K562 (cell line): ENCODE measurements at regions not wholly inside any gene's neighbourhood (a gene's known extent, or its start where the extent isn't known, plus 50 kb on each side); places are given as distances from the start of the nearest gene placed in this dataset.

Experiments
- ATAC-seq: fragments of 200-7000 bp; cut with Tn5 transposase; 3 replicates; pipeline ENCODE4 v1.9.1; 2020; ENCODE audit warnings: moderate library complexity
- BruUV-seq: library from RNA; stranded (reverse); fragments of 400-500 nt; replicated peaks from 2 replicates; lab custom pipeline; 2021; lab: Mats Ljungman, UMichigan
- CTCF ChIA-PET: fragments of 300-600 bp; formaldehyde crosslinking; extraction: SDS; loops from one replicate; lab custom pipeline; 2021; ENCODE audit warnings: low intra/inter-chr PET ratio; lab: Yijun Ruan, JAX
- POLR2A ChIA-PET: fragments of 300-600, 350-650 bp; sonication (Branson Sonifier 250); formaldehyde crosslinking; extraction: SDS; loops from one replicate; lab custom pipeline; 2021; ENCODE audit warnings: antibody characterized with exemption, inconsistent platforms; lab: Yijun Ruan, JAX
- DNase-seq, 4 experiments: peaks; one replicate each; pipeline versions ENCODE4 v3.0.0 to v3.0.0-alpha.2; 2011 to 2018; ENCODE audit warnings: low spot score in 3 of 4, mixed read lengths in 3 of 4; ENCODE audit errors: extremely low read depth in 1 of 4
- FAIRE-seq: peaks from 2 replicates; lab custom pipeline; 2011; peaks lifted over from hg19 to GRCh38; lab: Jason Lieb, UNC
- H2AFZ ChIP-seq: 2 replicates; pipeline ENCODE4 v1.6.0; 2011; ENCODE audit warnings: low read depth, low read length, control low read depth, inconsistent platforms
- H3K27ac ChIP-seq: fragments of 200-600 bp; 3 replicates; pipeline ENCODE4 v1.8.0; 2011; ENCODE audit warnings: low read depth, mild to moderate bottlenecking, control low read depth, inconsistent platforms, low read length, moderate library complexity, mixed read lengths; ENCODE audit errors: extremely low read depth
- H3K27me3 ChIP-seq, 2 experiments: fragments of 300-600 bp in 1 of 2; 2 replicates in 1 of 2; 3 replicates in 1 of 2; pipeline versions ENCODE4 v1.6.0 to v1.8.0; 2011; ENCODE audit warnings: inconsistent platforms in 2 of 2, low read length in 2 of 2, mild to moderate bottlenecking in 1 of 2, mixed read lengths in 1 of 2, moderate library complexity in 1 of 2; ENCODE audit not compliant: control insufficient read depth in 2 of 2, insufficient read depth in 2 of 2
- H3K36me3 ChIP-seq: fragments of 300-600 bp; 3 replicates; pipeline ENCODE4 v1.8.0; 2011; ENCODE audit warnings: mild to moderate bottlenecking, low read length, inconsistent platforms; ENCODE audit not compliant: control insufficient read depth, insufficient read depth
- H3K4me1 ChIP-seq, 2 experiments: fragments of 200-600 bp in 1 of 2; replicated peaks in 1 of 2; 2 replicates in 1 of 2; 3 replicates in 1 of 2; pipeline versions ENCODE4 v1.5.1 to v1.8.0; 2011; ENCODE audit warnings: inconsistent platforms in 2 of 2, low read length in 2 of 2, mild to moderate bottlenecking in 1 of 2, mixed read lengths in 1 of 2, moderate library complexity in 1 of 2; ENCODE audit not compliant: control insufficient read depth in 2 of 2, insufficient read depth in 2 of 2
- H3K4me2 ChIP-seq: 2 replicates; pipeline ENCODE4 v1.6.1; 2011; ENCODE audit warnings: low read length, control low read depth, inconsistent platforms, mixed read lengths; ENCODE audit not compliant: insufficient read depth
- H3K4me3 ChIP-seq: fragments of 200-600 bp; sonication (generic), shearing (Covaris generic); 2 replicates; pipeline ENCODE4 v1.5.1; 2016; ENCODE audit warnings: control low read depth, inconsistent platforms
- H3K79me2 ChIP-seq: fragments of 200-600 bp; 3 replicates; pipeline ENCODE4 v1.8.0; 2011; ENCODE audit warnings: low read length, inconsistent platforms; ENCODE audit not compliant: control insufficient read depth, insufficient read depth
- H3K9ac ChIP-seq, 2 experiments: 2 replicates each; pipeline versions ENCODE4 v1.6.0 to v1.6.1; 2011; ENCODE audit warnings: low read depth in 2 of 2, low read length in 2 of 2, control low read depth in 1 of 2, inconsistent platforms in 1 of 2, mild to moderate bottlenecking in 1 of 2, mixed read lengths in 1 of 2; ENCODE audit not compliant: insufficient read depth in 1 of 2
- H3K9me1 ChIP-seq: one replicate; pipeline ENCODE4 v1.6.0; 2011; ENCODE audit warnings: inconsistent platforms, mild to moderate bottlenecking, low read length, moderate library complexity; ENCODE audit not compliant: control insufficient read depth, insufficient read depth
- H3K9me3 ChIP-seq: replicated peaks from 2 replicates; pipeline ENCODE4 v1.5.1; 2011; ENCODE audit warnings: low read depth, low read length, inconsistent platforms; ENCODE audit not compliant: control insufficient read depth, insufficient read depth
- H4K20me1 ChIP-seq: replicated peaks from 2 replicates; pipeline ENCODE4 v1.6.1; 2011; ENCODE audit warnings: low read length, inconsistent platforms, mixed read lengths; ENCODE audit not compliant: control insufficient read depth, insufficient read depth
- CBFA2T2 ChIP-seq: fragments of 450-650 bp; conservative IDR thresholded peaks from 2 replicates; pipeline ENCODE4 v1.6.1; 2017; ENCODE audit warnings: mild to moderate bottlenecking
- U2AF2 ChIP-seq: fragments of 200-400 bp; formaldehyde crosslinking; optimal IDR thresholded peaks from 2 replicates; pipeline ENCODE3; 2017; ENCODE audit warnings: low read depth, mild to moderate bottlenecking, low read length
- ZNF354B ChIP-seq: fragments of 250-450 bp; sonication (Bioruptor Pico); IDR thresholded peaks from 2 replicates; pipeline ENCODE4 v1.4.0; 2020
- ZNF551 ChIP-seq: fragments of 250-450 bp; sonication (Bioruptor Pico); IDR thresholded peaks from 2 replicates; pipeline ENCODE4 v1.5.0; 2021; ENCODE audit warnings: mild to moderate bottlenecking, moderate library complexity
- WGBS: fragments of 100-300 bp; shearing (Covaris generic); methylation state at CpG from one replicate; pipeline ENCODE4 v1.1.6; 2016; ENCODE audit warnings: low coverage, mixed read lengths; ENCODE audit not compliant: insufficient coverage; ENCODE audit errors: missing lambda C conversion rate; 5-methylcytosine and 5-hydroxymethylcytosine counted together
- in situ Hi-C: fragments of 300-500 bp; cut with MboI; formaldehyde crosslinking; loops from 4 replicates; pipeline ENCODE4 v1.15.0; 2018; ENCODE audit warnings: inconsistent platforms, mixed read lengths
- intact Hi-C: fragments of 100-400 bp; cut with micrococcal nuclease; formaldehyde crosslinking; loops from 2 replicates; pipeline ENCODE4 v1.14.2; 2022

DNA sequence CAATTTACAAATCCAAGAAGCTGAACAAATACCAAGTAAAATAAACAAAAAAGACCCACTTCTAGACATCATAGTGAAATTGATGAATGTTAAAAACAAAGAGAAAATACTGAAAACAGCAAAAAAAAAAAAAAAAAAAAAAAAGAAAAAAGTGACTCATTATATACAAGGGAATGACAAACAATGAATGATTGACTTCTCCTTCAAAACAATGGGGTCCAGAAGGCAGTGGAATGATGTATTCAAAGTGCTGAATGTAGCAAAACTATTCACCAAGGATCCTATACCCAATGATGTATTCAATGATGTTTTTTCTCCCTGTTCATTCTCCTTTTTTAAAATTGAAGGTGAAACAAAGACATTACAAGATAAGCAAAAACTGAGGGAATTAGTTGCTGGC lies 650.0 kb downstream of the UTRN start:
- DNase-seq (no peak), FAIRE-seq (no peak), ATAC-seq (no peak)
- no peaks in the 10 kb centered on the region for H3K79me2 ChIP-seq
- H3K4me2 ChIP-seq = no peak overlapping the region
- in situ Hi-C loops = no loop called here
- no peak overlapping the region for H2AFZ ChIP-seq
- ChIA-PET CTCF (no interaction called here), POLR2A (no interaction called here)
- no peak overlapping the region for H3K4me3 ChIP-seq
- no peaks in the 10 kb centered on the region for H4K20me1 ChIP-seq
- no peaks in the 10 kb centered on the region for H3K27me3 ChIP-seq
- no peaks in the 10 kb centered on the region for H3K9me1 ChIP-seq
- no peak overlapping the region for H3K9ac ChIP-seq
- no peaks in the 10 kb centered on the region; the same call in 1 of the 2 replicates for H3K9me3 ChIP-seq
- no peaks in the 10 kb centered on the region for H3K36me3 ChIP-seq
- H3K27ac ChIP-seq = no peak overlapping the region
- intact Hi-C loops = loop anchor here (10.0 kb wide), 1 partner anchor 1360 kb away; no protein-coding TSS in a partner anchor
- BruUV-seq = no TSS peak
- no peaks in the 10 kb centered on the region for H3K4me1 ChIP-seq
- TF ChIP-seq ZNF354B = no peak
- no peak for TF ChIP-seq U2AF2
- no peak for TF ChIP-seq CBFA2T2

DNA sequence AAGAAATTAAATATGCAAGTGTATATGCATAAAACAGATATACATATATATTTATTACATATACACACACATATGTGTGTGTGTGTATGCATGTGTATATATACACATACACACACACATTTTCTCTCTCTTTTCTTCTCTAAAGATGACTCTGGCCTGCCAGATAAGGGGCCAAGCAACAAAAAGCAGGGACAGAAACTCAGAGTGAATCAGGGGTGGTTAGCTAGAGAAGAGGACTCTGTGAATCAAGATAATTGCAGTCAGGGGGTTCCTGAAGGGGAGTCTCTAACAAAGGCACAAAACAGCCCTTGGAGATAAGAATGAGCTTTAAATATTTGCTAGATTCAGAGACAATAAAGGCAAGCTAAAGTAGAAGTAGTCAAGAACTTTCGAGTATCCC lies 650.5 kb downstream of the UTRN start:
- no peak overlapping the region for H3K4me3 ChIP-seq
- no peaks in the 10 kb centered on the region for H3K79me2 ChIP-seq
- no peak overlapping the region for H2AFZ ChIP-seq
- no peaks in the 10 kb centered on the region for H3K27me3 ChIP-seq
- CTCF ChIA-PET = no interaction called here
- intact Hi-C loops (loop anchor here (10.0 kb wide), 1 partner anchor 1361 kb away; no protein-coding TSS in a partner anchor), in situ Hi-C loops (no loop called here)
- ATAC-seq (no peak), DNase-seq (no peak)
- H3K4me2 ChIP-seq = no peak overlapping the region
- no peaks in the 10 kb centered on the region for H3K4me1 ChIP-seq
- H3K9ac ChIP-seq = no peak overlapping the region
- H3K36me3 ChIP-seq = no peaks in the 10 kb centered on the region
- BruUV-seq = no TSS peak
- TF ChIP-seq ZNF551 (CRISPR knock-in tag) = no peak
- TF ChIP-seq, all 486 proteins: peak for 0
- no peak for FAIRE-seq
- POLR2A ChIA-PET = no interaction called here
- 0% methylated on average over 1 of the region's 1 CpG for WGBS
- no peaks in the 10 kb centered on the region for H4K20me1 ChIP-seq
- H3K27ac ChIP-seq = no peak overlapping the region
- no peaks in the 10 kb centered on the region; the same call in 1 of the 2 replicates for H3K9me3 ChIP-seq
- H3K9me1 ChIP-seq = no peaks in the 10 kb centered on the region
